ENCODE measurements at regions not wholly inside any gene's neighbourhood (a gene's known extent, or its start where the extent isn't known, plus 50 kb on each side); places are given as distances from the start of the nearest gene placed in this dataset.

DNA sequence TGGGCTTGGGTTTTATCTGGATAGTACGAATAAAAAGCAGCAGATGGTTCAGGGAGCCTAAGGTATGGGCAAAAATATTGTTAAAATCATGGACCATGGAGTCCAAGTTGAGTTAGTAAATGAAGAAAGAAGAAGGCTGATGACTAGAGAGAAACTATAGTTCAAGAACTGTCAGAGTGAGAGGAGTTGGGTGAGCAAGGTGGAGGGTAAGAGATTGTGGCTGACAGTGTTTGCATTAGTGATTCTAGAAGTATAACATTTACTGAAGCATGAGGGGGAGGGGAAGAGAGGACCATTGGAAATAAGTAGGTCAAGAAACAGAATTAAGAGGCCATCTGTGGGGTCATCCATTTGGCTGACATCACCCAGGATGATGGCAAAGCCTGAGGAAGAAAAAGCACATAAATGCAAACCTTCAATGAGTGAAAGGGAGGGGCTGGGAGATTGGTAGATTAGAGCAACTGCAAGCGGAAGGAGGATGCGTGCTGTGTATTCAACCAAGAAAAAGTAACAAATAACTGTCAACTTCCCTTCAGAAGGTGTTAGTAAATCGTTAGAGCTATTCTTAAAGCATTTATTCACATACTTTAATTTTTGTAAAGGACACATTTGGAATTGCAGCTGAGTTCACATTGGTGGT is 392.8 kb downstream of the TSN start:
- DNase-seq (ENCODE audit: low read depth in 4 of 4, low spot score in 3 of 4): no peak

GRCh38 chr2:122150524-122151280 is 395.3 kb downstream of the TSN start:
- DNase-seq (ENCODE audit: low read depth in 4 of 4, low spot score in 3 of 4): no peak

GRCh38 chr2:122152571-122152970 is 397.1 kb downstream of the TSN start:
- no peak for DNase-seq (ENCODE audit: low read depth in 4 of 4, low spot score in 3 of 4)

DNA sequence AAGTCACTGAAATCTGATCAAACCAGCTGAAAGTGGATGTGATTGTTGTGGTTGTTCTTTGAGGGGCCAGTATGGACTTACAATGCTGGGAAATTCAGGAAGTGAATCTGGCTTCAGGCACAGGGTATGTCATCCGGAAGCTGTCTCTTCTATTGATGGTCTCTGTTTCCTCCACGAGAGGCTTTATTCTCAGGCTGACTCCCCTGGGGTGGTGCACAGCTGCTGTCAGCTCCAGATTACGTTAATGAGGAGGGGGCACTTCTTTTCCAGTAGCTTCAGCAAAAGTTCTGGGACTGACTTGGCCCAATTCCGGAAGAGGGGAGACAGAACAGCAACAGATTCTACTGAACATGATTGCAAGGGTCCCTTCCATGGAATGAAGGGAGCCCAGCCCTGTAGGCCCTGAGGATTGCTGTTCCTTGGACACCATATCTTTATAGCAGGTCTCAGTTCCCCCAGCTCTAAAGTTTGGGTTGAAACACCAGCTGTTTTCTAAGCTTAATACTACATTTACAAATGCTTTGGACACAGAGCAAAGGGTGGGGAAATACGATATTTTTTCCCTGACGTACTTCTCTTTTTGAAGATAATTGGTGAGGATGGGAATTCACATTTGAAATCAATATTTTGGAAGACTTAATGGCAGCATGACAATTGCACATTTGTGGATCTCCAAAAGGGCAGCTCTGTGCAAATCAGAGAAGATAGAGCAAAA is 400.9 kb downstream of the TSN start:
- DNase-seq (ENCODE audit: low read depth in 4 of 4, low spot score in 3 of 4): no peak

DNA sequence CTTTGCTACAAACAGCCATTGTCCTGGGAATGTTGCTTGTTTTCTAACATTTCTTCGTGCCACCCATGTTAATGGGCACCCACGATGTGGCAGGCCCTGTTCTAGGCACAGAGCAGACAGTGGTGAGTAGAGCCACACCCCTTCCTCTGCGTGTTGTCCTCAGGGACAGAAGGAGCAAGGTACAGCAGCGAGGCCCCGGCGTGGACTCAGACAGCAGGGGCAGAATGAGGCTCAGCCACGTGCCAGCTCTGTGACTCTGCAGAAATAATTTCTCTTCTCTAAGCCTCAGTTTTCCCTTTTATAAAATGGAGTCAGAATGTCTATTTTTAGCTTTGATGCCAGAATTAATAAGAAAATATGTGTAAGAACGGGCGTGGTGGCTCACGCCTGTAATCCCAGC is 401.7 kb downstream of the TSN start:
- DNase-seq (ENCODE audit: low read depth in 4 of 4, low spot score in 3 of 4): no peak

DNA sequence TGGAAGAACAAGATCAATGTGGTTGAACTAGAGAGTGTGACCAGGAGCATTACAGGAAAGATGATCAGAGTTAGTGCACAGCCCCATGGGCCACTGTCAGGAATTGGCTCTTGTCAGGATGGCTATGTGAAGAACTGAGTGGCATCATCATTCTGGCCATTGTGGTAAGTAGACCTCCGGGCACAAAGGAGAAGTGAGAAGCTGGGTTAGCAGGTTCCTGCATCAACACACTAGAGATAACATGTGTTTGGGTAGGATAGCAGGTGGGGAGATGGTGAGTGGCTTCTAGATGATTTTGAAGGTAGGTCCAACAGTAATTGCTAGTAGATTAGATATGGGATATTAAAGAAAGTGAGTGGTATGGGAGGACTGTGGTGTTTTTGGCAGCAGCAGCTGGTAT is 408.2 kb downstream of the TSN start:
- DNase-seq (ENCODE audit: low read depth in 4 of 4, low spot score in 3 of 4): no peak

DNA sequence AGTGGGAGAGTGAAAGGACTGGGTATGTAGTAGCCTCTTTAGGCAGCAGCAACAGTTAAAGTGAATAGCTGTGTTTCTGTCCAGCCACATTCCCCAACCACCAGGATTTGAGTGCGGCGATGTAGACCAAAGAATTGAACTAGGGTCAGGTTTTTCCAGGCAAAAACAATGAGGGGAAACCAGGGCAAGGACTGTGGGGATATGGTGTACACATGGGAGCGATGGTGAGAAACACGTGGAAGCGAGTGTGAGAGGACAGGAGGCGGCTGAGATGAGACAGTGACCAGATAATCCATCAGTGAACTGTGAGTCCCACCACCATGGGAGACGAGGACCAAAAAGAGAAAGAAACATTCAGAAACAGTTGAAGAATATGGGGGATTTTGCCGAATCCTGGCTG is 409.5 kb downstream of the TSN start:
- DNase-seq (ENCODE audit: low read depth in 4 of 4, low spot score in 3 of 4): no peak

GRCh38 chr2:122166820-122167219 is 411.4 kb downstream of the TSN start:
- no peak for DNase-seq (ENCODE audit: low read depth in 4 of 4, low spot score in 3 of 4)

DNA sequence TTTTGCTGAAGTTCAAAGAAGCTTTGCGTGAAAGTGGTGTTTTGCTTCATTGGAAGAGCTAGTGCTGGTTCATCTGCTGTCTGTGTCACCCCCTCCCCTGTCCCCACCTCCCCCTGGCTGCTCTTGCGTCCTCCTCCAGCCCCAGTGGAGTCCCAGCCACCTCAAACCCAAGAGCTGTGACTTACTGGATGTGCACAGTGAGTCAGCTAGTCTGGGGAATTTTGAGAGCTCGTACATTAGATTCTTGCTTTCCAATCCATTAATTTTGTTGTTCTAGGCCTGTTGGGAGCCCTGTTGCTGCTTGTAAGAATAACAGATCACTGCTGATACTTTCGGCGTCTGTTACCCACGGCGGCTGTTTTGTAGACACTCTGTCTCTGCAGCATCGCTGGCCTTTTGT is 412.1 kb downstream of the TSN start:
- DNase-seq (ENCODE audit: low read depth in 4 of 4, low spot score in 3 of 4): peak in 1 of 4 donors; percentile 55

GRCh38 chr2:122168799-122169198 is 413.3 kb downstream of the TSN start:
- no peak for DNase-seq (ENCODE audit: low read depth in 4 of 4, low spot score in 3 of 4)

- no peak for DNase-seq (ENCODE audit: low read depth in 4 of 4, low spot score in 3 of 4)
Observed at GRCh38 chr2:122172812-122173211, 417.4 kb downstream of the TSN start.

GRCh38 chr2:122174061-122174460 is 418.6 kb downstream of the TSN start:
- DNase-seq (ENCODE audit: low read depth in 4 of 4, low spot score in 3 of 4): no peak

GRCh38 chr2:122179492-122180165 is 424.2 kb downstream of the TSN start:
- DNase-seq (ENCODE audit: low read depth in 4 of 4, low spot score in 3 of 4): no peak

DNA sequence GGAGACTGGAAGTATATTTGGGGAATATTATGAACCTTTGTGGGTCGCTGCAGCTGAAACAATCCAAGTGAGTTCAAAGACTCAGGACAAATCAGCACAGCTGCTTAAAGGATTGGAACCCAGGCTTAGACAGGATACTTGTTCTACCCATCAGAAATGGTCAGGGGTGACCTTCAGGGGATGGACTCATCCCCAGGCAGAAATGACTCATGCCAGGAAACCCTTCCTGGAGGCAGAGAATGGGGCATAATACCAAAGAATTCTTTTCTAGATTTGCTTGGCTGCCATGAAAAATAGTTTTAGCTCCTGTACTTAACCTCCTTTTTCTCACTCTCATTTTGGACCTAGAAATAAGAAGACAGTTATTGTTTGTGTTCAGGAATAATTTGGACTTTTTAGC is 425.5 kb downstream of the TSN start:
- no peak for DNase-seq (ENCODE audit: low read depth in 4 of 4, low spot score in 3 of 4)

- no peak for DNase-seq (ENCODE audit: low read depth in 4 of 4, low spot score in 3 of 4)
Observed at GRCh38 chr2:122182616-122183355, 427.3 kb downstream of the TSN start.

- no peak for DNase-seq (ENCODE audit: low read depth in 4 of 4, low spot score in 3 of 4)
Observed at GRCh38 chr2:122183890-122184289, 428.4 kb downstream of the TSN start.

- no peak for DNase-seq (ENCODE audit: low read depth in 4 of 4, low spot score in 3 of 4)
Observed at GRCh38 chr2:122186761-122187222, 431.3 kb downstream of the TSN start.

- peak in 1 of 4 donors; percentile 12 for DNase-seq (ENCODE audit: low read depth in 4 of 4, low spot score in 3 of 4)
Observed at GRCh38 chr2:122191331-122191730, 435.9 kb downstream of the TSN start.

- DNase-seq (ENCODE audit: low read depth in 4 of 4, low spot score in 3 of 4): no peak
Observed at GRCh38 chr2:122193622-122194021, 438.2 kb downstream of the TSN start.

DNA sequence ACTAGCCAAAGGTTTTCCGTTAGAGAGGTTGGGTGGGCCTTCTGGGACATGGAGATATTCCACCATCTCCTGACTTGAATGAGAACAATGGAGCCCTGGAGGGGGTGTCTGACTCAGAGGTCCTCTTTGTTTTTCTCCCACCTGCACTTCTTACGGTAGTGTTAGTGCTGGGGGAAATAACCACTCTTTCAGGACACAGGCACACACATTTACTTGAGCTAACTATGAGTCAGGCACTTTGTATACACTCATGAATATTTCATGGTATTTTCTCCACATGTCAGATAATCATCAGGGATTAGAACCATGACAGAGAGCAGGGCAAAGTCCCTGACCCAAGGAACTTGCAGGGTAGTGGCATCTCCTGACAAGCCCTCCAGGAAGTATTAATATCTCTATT is 439.1 kb downstream of the TSN start:
- DNase-seq (ENCODE audit: low read depth in 4 of 4, low spot score in 3 of 4): no peak
